Ammon's horn (tissue), 1 donor: ENCODE measurements at regions not wholly inside any gene's neighbourhood (a gene's known extent, or its start where the extent isn't known, plus 50 kb on each side); places are given as distances from the start of the nearest gene placed in this dataset.

Source experiments
- DNase-seq: peaks from one replicate; pipeline ENCODE4 v3.0.0-alpha.2; 2016; ENCODE audit warnings: low spot score

DNA sequence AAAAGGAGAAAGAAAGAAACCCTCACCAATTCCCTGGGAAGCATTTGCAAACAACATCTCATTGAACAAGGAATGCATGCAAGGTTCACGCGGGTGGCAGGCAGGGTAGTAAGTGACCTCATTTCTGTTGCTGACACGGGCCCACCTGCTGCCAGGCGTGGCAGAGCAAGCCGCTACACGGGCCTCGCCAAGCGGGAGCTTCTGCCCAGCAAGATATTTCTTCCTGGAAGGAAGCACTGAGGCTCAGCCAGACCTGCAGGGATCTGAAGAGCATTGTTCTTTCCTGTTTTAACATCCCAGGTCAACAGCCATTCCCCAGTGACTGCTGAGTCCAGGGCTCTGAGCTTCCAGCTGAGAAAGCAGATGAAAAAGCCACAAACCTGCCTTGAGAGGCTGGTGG lies 91.9 kb upstream of the IGSF21 start:
- DNase-seq: no peak

DNA sequence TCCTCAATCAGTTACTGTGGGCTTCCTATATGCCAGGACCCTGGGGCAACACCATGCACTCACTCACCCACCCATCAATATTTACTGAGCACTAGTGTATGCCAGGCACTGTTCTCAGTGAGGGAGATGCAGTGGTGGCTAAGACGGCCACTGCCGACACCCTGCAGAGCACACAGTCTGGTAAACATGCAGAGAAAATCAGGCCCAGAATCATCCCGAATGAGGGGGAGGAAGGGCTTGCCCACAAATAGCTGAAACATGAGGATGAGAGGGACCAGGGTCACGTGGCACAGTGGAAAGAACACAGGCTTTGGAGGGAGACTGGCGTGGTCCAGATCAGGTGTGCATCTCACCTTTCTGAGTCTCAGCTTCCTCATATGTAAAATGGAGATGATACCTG lies 89.2 kb upstream of the IGSF21 start:
- no peak for DNase-seq

DNA sequence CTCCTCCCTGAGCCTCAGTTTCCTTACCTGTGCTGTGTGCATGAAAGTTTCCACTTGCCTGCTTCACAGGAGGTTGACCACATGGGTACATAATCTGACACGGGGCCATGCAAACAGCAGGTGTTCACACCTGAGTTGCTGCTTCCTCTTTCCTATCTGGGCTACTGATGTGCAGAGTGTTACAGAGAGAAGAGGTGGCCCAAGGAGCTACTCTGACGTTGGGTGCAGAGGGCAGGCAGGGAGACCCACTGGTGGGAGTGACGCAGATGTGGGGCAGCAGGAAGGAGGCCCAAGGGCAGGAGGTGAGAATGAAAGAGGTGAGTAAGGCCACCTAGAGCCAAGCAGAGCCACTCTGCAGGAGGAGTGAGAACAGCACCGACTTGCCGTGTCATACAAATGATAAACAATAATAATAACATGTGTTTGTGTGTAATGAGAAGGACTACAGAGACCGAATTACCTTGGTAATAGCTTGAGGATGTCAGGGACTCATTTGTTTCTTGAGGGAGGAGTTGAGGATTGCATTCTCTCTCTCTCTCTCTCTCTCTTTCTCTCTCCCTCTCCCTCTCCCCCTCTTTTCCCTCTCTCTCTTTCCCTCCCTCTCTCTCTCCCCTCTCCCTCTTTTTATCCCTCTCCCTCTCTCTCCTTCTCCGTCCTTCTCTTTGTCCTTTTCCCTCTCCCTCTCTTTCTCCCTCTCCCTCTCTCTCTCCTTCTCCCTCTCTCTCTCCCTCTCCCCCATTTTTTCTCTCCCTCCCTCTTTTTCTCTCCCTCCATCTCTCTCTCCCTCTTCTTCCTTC lies 87.4 kb upstream of the IGSF21 start:
- DNase-seq: no peak

DNA sequence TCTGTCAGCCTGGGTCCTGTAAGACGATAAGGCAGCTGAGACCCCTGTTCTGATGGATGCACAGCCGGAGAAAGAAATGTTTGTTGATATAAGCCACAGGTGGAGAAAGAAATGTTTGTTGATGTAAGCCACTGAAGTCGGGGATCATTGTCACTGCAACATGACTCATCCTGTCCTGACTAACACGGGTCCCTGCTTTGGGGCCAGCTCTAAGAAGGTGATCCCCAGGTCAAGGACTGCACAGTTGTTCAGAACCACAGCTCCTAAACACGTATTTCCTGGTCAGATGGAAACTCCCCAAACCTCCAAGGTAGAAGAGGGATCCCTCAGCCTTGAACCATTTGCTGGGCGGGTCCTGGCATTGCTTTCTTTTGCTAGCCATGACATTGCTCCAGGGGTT lies 86.4 kb upstream of the IGSF21 start:
- DNase-seq: no peak

DNA sequence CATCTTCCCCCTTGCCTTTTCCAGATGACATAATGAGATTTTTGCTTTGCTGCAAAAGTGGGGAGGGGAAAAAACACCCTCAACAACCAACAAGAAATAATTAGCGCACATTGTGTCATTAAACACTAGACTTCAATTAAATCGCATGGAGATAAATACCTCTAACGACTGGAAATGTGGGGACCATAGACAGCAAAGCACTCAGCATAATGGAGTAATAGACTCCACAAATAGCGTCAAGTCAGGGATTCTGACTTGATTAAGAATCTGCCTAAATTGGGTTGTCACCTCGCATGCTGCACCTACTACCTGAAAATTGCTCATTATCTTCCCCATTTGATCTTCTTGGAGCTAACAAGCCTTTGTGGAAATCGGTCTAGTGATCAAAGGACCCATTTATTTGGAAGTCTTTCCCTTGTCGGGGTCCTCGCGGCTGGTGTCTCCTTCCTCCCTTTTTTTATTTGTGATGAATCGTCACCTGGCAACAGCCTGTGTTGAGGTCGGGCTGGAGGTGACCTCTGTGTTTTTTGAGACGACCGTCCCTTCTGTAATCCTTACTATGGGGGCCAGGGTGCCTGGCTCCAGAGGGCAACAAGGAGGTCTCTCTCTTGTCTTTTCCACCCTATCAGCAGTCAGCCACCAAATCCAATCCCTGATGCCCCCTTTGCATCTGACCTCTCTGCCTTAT lies 75.3 kb upstream of the IGSF21 start:
- no peak for DNase-seq

DNA sequence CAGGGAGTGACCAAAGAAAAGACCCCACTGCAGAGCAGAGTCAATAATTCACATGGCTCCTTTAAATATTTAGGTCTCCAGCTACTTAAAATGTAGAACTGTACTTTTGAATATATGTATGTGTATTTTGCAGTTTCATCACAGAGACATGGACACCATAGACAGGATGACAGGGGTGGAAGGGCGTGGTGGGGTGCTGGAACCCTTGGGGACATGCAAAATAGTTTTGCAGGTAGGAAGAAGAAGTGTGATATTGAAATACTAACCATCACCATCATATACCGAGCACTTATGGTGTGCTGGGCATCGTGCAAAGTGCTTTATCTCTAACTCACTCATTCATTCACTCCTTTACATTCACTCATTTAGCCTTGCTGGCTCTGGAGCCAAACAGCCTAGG lies 72.5 kb upstream of the IGSF21 start:
- DNase-seq: no peak

DNA sequence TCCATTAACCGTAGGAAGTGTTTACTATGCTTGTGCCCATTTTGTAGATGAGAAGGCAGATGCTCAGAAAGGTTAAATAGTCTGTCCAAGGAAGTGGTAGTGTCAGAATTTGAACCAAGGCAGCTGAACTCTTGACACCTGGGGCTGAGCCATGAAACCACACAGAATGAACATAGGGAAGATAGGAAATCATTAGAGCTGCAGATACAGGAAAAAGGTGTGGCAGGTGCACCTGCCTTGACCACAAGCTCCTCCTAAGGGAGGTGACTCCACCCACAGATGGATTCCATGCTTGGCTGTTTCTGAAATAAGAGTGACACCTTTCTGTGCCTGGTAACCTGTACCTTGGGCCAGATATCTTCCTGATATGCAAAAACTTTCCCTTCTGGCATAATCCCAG lies 69.9 kb upstream of the IGSF21 start:
- DNase-seq: no peak

DNA sequence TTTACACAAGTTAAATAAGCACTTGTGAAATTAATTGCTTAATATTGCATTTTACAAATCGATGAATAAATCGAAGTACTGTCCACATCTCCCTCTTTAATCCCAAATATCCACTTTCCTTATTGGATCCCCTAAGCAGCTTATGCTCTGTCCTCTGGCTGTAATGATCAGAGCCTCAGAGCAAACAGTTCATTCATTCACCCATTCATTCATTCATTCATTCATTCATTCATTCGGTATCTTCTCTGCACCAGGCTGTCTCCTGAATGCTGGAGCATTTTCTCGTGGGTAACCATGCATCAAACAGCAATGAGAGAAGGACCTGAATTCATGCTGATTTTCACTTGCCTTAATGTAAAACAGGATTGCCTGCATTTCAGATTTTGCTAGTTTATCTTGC lies 69.5 kb upstream of the IGSF21 start:
- no peak for DNase-seq

DNA sequence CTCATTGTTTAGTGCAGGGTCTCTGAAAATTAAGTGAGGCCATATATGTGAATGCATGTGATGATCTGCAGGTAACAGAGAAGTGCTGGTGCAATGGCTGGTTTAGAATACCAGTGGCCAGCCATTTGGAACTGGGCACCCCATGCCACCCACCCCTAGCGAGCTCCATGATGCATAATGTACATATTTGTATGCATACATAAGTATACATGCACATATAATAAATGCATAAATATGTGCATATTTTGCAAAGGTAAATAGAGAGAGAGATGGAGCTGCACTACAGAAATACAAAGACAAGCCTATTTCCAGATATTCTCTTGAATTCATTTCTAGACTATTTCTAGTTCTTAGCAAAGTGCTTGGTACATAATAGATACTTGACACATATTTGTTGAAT lies 68.5 kb upstream of the IGSF21 start:
- no peak for DNase-seq

DNA sequence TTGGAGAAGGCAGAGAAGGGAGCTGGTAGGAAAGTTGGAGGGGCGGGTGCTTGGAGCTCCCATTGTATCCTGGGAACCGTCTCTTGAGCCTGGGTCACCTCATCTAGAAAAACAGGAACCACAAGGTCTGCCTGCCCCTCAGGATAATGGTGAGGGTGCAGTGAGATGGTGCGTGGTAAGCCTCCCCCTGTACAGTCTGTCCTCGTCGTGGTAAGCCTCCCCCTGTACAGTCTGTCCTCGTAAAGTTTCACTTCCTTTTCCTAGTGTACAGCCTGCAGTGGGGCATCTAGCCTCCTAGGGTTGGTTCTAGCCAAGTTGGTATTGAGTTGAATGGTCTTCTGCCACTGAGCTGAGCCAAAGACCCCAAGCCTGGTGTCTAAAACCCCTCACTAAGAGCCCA lies 66.5 kb upstream of the IGSF21 start:
- DNase-seq: peak; percentile 73

DNA sequence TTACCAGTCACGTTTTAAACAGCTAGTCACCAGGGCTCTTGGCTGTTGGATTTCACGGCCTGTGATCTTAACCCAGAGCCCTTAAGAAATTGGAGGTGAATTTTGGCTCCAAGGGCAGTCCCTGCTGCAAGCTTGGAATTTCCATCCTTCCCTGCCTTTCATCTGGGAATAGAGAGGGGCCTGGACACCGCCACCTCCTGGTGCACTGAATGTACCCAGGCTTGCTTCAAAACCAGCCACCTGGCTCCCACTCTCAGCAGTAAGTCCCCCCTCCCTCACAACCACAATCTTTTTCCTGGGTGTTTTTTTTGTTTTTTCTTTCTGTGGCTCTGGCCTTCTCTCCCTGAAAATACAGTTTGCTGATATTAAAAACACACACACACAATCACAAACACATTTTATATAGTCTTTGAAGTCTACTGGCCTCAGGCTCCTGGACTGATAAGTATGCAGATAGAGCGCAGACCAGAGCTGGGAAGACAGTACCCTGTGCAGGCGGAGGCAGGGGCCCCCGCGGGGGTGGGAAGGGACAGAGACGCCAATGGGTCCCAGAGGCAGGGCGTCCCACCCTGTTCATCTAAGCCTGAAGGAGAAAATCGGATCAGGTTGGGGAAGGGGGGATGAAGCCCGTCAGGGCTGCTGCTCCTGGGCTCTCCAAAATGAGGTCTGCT lies 65.8 kb upstream of the IGSF21 start:
- no peak for DNase-seq

DNA sequence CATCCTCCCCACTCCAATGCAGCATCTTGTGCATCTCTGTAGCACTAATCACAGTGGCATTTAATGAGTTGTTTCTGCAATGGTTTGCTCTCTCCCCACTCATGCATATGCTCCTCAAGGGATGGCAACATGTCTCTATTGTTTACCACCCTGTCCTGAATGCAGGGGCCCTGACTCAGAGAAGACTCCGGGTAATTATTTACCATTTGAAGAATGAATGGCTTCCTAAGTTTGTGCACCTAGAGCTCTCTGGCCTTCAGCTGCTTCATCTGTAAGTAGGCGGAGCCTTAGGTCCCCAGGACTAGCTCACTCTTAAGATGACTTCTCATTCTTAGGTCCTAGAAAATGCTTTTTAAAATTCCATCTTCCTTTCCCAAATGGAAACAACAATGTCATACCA lies 63.7 kb upstream of the IGSF21 start:
- no peak for DNase-seq

DNA sequence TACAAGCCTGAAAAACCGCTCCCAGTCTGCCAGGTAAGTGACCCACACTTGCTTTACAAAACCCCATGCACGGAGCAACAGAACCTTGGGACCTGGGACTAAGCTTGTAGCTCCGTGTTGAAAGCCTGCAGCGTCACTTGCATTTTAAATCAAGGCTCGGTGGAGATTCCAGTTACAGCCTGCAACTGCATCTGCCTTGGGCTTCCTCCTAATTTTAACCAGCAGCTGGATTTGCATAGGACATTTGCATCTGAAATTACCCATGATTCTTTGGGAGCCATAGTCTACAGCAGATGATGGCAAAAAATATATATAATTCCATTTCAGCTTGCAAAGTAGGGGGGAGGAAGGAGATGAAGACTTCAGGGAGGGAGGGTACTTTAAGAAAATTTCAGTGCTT lies 62.4 kb upstream of the IGSF21 start:
- DNase-seq: no peak

DNA sequence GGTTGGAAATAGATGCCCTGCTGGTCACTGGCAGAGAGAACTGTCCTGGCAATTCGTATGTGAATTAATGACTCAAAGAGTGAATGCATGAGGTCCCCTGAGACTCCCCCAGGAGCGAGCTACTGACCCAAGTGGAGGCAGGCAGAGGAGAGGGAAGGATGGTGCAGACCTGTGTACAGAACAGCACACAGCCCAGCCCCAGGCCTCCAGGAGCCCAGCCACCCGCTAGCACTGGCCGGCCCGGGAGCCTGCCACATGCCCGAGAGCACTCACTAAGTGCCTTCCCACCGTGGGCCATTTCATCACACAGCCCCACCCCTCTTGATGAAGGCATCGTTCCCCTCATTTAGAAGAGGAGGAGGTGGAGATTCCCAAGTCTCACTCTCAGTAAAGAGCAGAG lies 62.0 kb upstream of the IGSF21 start:
- DNase-seq: no peak

DNA sequence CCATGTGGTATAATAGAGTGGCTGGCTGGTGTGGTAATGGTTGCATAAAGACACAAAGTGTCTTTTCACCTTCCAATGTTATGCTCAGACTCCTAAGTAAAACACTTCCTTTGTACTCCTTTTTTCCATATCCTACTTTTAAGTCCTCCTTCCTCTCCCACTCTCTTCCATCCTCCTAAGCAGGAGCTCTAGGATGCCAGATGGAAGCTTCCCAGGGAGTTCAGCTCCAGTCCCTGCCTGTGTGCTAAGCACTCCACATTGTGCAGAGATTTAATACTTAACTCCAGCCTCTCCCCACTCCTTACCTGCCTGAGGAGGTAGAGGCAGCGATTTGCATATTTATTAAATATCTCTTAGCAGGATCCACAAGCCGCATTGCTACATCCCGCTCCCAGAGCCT lies 60.5 kb upstream of the IGSF21 start:
- DNase-seq: no peak

DNA sequence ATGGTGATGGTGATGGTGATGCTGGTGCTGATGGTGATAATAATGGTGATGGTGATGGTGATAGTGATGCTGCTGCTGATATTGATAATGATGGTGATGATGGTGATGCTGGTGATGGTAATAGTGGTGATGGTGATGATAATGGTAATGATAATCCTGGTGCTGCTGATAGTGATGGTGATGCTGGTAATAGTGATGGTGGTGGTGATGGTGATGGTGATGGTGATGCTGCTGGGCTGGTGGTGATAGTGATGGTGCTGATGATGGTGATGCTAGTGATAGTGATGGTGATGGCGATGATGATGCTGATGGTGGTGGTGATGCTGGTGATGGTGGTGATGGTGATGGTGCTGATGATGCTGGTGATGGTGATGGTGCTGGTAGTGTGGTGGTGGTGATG lies 58.4 kb upstream of the IGSF21 start:
- DNase-seq: no peak

DNA sequence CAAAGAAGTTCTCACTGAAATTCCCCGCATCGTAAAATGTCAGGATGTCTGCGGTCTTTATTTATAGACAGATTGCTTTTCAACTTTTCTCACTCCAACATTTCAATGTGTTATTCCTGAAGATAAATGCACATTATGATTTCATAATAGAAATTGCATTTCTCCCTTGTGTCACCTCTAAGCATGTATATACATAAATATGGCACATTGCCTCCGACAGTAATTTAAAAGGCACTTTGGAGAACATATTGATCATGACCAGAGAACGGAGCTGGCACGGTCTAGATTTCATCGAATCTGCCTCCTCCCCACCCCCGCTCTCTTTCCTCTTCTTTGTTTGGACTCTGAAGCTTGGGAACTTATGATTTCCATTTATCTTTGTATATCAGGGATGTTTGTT lies 54.9 kb upstream of the IGSF21 start:
- no peak for DNase-seq

DNA sequence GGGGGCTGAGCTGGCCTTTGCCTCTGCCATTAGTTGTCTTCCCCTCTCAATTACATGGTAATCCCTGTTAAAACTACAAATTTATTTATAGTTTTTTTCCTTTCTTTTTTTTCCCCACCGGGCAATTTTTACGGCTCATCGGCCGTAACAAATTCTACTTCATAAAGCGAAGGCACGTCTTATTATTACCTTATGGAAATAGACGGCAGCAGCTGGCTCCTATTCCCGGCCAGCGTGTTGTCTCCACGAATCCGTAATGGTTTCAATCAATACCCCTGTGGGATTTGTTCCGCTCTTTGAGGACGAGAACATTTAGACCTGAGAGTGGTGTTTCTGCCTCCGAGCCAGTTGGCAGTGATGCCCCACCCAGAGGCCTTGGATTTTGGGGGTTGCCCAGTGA lies 52.4 kb upstream of the IGSF21 start:
- no peak for DNase-seq

DNA sequence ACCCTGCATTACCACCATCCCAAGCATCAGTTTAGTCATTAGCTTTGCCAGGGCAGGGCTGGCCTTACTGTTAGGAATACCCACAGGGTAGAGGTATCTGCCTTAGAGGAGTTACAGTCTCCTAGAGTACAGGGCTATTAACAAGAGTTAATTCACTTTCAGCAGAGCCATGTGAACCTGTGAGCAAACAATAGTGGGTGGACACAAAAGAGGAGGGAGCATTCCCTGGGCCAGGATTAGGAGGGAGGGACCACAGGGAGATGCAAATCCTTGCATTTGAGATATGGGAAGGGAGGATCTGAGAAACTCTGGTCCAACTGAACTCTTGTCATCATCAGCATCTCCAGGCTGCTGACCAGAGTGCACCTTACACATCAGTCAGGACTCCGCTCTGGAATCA lies 51.1 kb upstream of the IGSF21 start:
- no peak for DNase-seq

DNA sequence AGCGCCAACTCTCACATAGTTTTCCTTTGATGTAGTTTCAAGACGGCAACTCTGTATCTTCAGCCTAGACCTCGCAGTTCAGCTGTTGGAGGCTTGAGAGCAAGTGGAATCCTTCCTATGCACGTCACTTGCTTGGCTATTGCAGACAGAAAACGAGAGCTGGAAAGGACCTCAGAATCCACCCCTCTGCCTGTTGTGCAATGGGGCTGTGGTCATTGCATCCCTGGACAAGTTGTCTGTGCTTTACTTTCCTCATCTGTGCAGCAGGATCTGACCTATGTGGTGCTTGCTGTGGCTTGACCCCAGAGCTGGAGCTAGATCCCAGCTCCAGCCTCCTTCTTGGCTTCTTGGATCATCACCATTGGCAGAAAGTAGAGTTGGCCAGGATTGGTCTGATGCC lies 50.0 kb upstream of the IGSF21 start:
- DNase-seq: no peak
